Testis (tissue), 2 donors: ENCODE measurements at regions not wholly inside any gene's neighbourhood (a gene's known extent, or its start where the extent isn't known, plus 50 kb on each side); places are given as distances from the start of the nearest gene placed in this dataset.

Experiments used
- POLR2A ChIP-seq: fragments of 450-650 bp; IDR thresholded peaks from one replicate; pipeline ENCODE4 v1.6.1; 2017; ENCODE audit warnings: antibody characterized with exemption, mild to moderate bottlenecking, moderate library complexity
- TF ChIP-seq, protein P1 (sequence below), 3 experiments: fragments of 450-650 bp in 2 of 3; fragments of 200-600 bp in 1 of 3; sonication (generic) in 1 of 3; IDR thresholded peaks; one replicate each; pipeline ENCODE4 v1.5.1; 2016 to 2019; ENCODE audit warnings: antibody characterized with exemption in 3 of 3, mild to moderate bottlenecking in 2 of 3, moderate library complexity in 1 of 3

DNA sequence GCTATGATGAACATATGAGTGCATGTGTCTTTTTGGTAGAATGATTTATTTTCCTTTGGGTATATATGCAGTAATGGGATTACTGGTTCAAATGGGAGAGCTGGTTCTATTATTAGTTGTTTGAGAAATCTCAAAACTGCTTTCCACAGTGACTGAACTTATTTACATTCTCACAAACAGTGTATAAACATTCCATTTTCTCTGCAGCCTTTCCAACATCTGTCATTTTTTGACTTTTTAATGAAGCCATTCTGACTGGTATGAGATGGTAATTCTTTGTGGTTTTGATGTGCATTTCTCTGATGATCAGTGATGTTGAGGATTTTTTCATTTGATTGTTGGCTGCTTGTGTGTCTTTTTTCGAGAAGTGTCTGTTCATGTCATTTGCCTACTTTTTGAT is 1124.2 kb downstream of the NAALADL2 start:
- TF ChIP-seq, protein P1, sequence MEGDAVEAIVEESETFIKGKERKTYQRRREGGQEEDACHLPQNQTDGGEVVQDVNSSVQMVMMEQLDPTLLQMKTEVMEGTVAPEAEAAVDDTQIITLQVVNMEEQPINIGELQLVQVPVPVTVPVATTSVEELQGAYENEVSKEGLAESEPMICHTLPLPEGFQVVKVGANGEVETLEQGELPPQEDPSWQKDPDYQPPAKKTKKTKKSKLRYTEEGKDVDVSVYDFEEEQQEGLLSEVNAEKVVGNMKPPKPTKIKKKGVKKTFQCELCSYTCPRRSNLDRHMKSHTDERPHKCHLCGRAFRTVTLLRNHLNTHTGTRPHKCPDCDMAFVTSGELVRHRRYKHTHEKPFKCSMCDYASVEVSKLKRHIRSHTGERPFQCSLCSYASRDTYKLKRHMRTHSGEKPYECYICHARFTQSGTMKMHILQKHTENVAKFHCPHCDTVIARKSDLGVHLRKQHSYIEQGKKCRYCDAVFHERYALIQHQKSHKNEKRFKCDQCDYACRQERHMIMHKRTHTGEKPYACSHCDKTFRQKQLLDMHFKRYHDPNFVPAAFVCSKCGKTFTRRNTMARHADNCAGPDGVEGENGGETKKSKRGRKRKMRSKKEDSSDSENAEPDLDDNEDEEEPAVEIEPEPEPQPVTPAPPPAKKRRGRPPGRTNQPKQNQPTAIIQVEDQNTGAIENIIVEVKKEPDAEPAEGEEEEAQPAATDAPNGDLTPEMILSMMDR (IDR thresholded peaks at IDR 0.05) = no peak
- no peak for TF ChIP-seq POLR2A
